ENCODE measurements at regions not wholly inside any gene's neighbourhood (a gene's known extent, or its start where the extent isn't known, plus 50 kb on each side); places are given as distances from the start of the nearest gene placed in this dataset.

GRCh38 chr1:58257003-58257402, 289.5 kb downstream of the OMA1 start:
- TF ChIP-seq CTCF (IDR thresholded peaks at IDR 0.05): no peak
- TF ChIP-seq POLR2A (IDR thresholded peaks at IDR 0.05): no peak
- DNase-seq: no peak
- Histone ChIP-seq H3K4me1 (no peaks in the 10 kb centered on the region), H3K36me3 (no peaks in the 10 kb centered on the region), H3K27ac (no peak overlapping the region), H3K27me3 (no peaks in the 10 kb centered on the region), H3K9me3 (no peaks in the 10 kb centered on the region), H3K4me3 (no peak overlapping the region)

- no peak overlapping the region for H3K27ac ChIP-seq
- H3K36me3 ChIP-seq: no peaks in the 10 kb centered on the region
- DNase-seq: no peak
- H3K4me1 ChIP-seq: no peaks in the 10 kb centered on the region
- no peaks in the 10 kb centered on the region for H3K27me3 ChIP-seq
- TF ChIP-seq CTCF (IDR thresholded peaks at IDR 0.05) (no peak), POLR2A (IDR thresholded peaks at IDR 0.05) (no peak)
- H3K9me3 ChIP-seq: no peaks in the 10 kb centered on the region
- no peak overlapping the region for H3K4me3 ChIP-seq
These were observed 290.0 kb downstream of the OMA1 start for GRCh38 chr1:58256546-58256945.

GRCh38 chr1:58256041-58256440, 290.5 kb downstream of the OMA1 start:
- Histone ChIP-seq H3K9me3 (no peaks in the 10 kb centered on the region), H3K4me3 (no peak overlapping the region), H3K27ac (no peak overlapping the region), H3K4me1 (no peaks in the 10 kb centered on the region), H3K27me3 (no peaks in the 10 kb centered on the region), H3K36me3 (no peaks in the 10 kb centered on the region)
- no peak for TF ChIP-seq CTCF (IDR thresholded peaks at IDR 0.05)
- TF ChIP-seq POLR2A (IDR thresholded peaks at IDR 0.05): no peak
- DNase-seq: no peak

GRCh38 chr1:58255192-58255591, 291.3 kb downstream of the OMA1 start:
- Histone ChIP-seq H3K9me3 (no peaks in the 10 kb centered on the region), H3K27ac (no peak overlapping the region), H3K4me3 (no peak overlapping the region), H3K27me3 (no peaks in the 10 kb centered on the region), H3K36me3 (no peaks in the 10 kb centered on the region), H3K4me1 (peaks cover 0 to under 1% (median 0%) of the 10 kb centered on the region in 4 donors)
- TF ChIP-seq POLR2A (IDR thresholded peaks at IDR 0.05): no peak
- TF ChIP-seq CTCF (IDR thresholded peaks at IDR 0.05): no peak
- DNase-seq: no peak

GRCh38 chr1:58251430-58252073, 295.0 kb downstream of the OMA1 start:
- peaks cover 0 to 12% (median 2%) of the 10 kb centered on the region in 4 donors for H3K4me1 ChIP-seq
- DNase-seq: no peak
- no peak overlapping the region for H3K27ac ChIP-seq
- H3K27me3 ChIP-seq: no peaks in the 10 kb centered on the region
- no peaks in the 10 kb centered on the region for H3K36me3 ChIP-seq
- TF ChIP-seq CTCF (IDR thresholded peaks at IDR 0.05) (no peak), POLR2A (IDR thresholded peaks at IDR 0.05) (no peak)
- no peaks in the 10 kb centered on the region for H3K9me3 ChIP-seq
- H3K4me3 ChIP-seq: no peak overlapping the region

- Histone ChIP-seq H3K27me3 (no peaks in the 10 kb centered on the region), H3K9me3 (no peaks in the 10 kb centered on the region), H3K4me1 (peaks cover 0 to 12% (median 2%) of the 10 kb centered on the region in 4 donors), H3K4me3 (no peak overlapping the region), H3K27ac (no peak overlapping the region), H3K36me3 (no peaks in the 10 kb centered on the region)
- no peak for DNase-seq
- TF ChIP-seq POLR2A (IDR thresholded peaks at IDR 0.05) (no peak), CTCF (IDR thresholded peaks at IDR 0.05) (no peak)
These were observed 296.0 kb downstream of the OMA1 start for GRCh38 chr1:58250587-58250948.

All from Peyer's patch (tissue), 4 donors.